ENCODE measurements at regions not wholly inside any gene's neighbourhood (a gene's known extent, or its start where the extent isn't known, plus 50 kb on each side); places are given as distances from the start of the nearest gene placed in this dataset.

DNA sequence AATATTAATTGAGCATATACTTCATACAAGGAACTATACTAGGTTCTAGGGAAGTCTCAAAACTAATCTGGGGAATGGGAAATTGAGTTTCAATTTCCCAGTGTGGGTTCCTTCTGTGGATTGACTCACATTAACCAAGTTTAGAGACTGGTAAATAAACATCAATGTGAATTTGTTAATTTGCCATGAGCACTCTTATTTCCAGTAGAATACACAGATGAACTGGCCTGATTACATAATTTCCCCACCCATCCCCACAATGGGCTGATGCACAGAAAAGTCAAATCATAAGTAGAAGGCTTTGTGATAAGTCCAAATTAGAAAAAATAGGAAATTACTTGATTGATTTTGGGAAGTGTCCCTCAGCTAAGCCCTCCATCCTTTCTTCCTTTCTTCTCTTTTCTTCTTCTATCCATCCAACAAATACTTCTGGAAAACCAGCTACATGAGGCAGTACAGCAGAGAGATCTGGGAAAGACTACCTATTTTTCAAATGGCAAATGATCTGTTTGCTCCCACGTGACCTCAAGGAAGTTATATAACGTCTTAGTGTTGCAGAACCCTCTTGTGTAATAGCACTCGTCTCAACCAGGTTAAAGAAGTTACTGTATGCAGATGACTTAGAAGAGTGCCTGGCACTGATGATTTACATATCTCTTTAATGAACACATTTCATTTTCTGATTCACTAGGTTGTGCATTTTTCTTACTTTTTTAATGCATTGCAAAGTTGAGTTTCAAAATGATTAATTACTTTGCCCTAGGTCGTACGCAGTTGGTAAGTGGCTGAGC lies 312.3 kb downstream of the SV2B start:
- Histone ChIP-seq H3K27ac (ENCODE audit: low read depth, low read length) (no peak overlapping the region), H3K4me3 (replicated peaks in 1 of 2; ENCODE audit: low read depth in 1 of 2, low read length in 2 of 2) (no peak overlapping the region), H2AFZ (ENCODE audit: low read depth, low read length, poor library complexity, severe bottlenecking) (no peak overlapping the region), H4K20me1 (ENCODE audit: insufficient read depth) (no peaks in the 10 kb centered on the region), H3K4me1 (ENCODE audit: control insufficient read depth in 1 of 2, insufficient read depth in 2 of 2, low read length in 2 of 2) (peaks cover 0 to 2% of the 10 kb centered on the region in 2 experiments; a peak in 1 of 4 replicates), H3K27me3 (ENCODE audit: insufficient read depth, low read length) (no peaks in the 10 kb centered on the region), H3K4me2 (ENCODE audit: low read length) (no peak overlapping the region), H3K36me3 (ENCODE audit: control insufficient read depth in 1 of 2, insufficient read depth in 2 of 2, low read length in 2 of 2) (no peaks in the 10 kb centered on the region), H3K9me3 (ENCODE audit: control insufficient read depth in 1 of 2, insufficient read depth in 1 of 2, low read depth in 1 of 2, low read length in 2 of 2) (no peaks in the 10 kb centered on the region), H3K79me2 (ENCODE audit: insufficient read depth, low read length) (no peaks in the 10 kb centered on the region), H3K9ac (ENCODE audit: low read length) (no peak overlapping the region), H3K9me2 (ENCODE audit: insufficient read depth) (no peaks in the 10 kb centered on the region)
- no peak for DNase-seq (ENCODE audit: low read depth, low spot score)
- ChIA-PET CTCF (no interaction called here), POLR2A (no interaction called here), RAD21 (ENCODE audit: low non-redundant PET in 1 of 2, low total read pairs in 2 of 2, uncharacterized antibody in 2 of 2, unreplicated experiment in 2 of 2) (no interaction called here)
- TF ChIP-seq EZH2phosphoT487 (IDR thresholded peaks at IDR 0.05; ENCODE audit: borderline replicate concordance) (no peak), SP1 (IDR thresholded peaks at IDR 0.05; ENCODE audit: low read depth) (no peak), SRF (IDR thresholded peaks at IDR 0.05; ENCODE audit: low read depth) (no peak), EZH2 (IDR thresholded peaks at IDR 0.05) (no peak), POLR2A (IDR thresholded peaks at IDR 0.05; ENCODE audit: borderline replicate concordance, extremely low read depth, insufficient read depth, insufficient read length) (no peak), FOSL1 (IDR thresholded peaks at IDR 0.05; ENCODE audit: low read depth) (no peak), CEBPB (IDR thresholded peaks at IDR 0.05; ENCODE audit: low read depth) (no peak)
- ATAC-seq, result no peak
- intact Hi-C loops (cut with micrococcal nuclease), result no loop called here
- BruUV-seq (replicated peaks), result no TSS peak

DNA sequence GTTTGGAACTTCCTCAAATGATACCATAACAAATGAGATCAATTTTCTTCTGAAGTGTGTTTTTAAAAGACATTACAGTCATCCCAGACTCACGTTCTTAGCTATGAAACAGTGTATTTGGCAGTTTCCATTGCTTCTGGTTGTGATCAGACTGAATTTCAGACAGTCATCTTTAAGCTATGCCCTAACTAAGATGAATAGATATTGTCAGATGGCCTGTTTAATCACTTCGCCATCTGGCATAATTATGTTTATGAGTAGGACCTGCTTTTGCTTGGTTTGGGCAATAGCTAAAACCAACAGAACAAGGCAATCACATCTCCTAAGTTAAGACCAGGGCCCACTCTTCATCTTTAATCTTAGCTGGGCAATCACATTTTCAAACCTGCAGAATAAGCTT lies 313.1 kb downstream of the SV2B start:
- no peak for ATAC-seq
- H3K4me1 ChIP-seq (ENCODE audit: control insufficient read depth in 1 of 2, insufficient read depth in 2 of 2, low read length in 2 of 2), result no peaks in the 10 kb centered on the region
- no peaks in the 10 kb centered on the region for H3K9me2 ChIP-seq (ENCODE audit: insufficient read depth)
- POLR2A ChIA-PET, result no interaction called here
- no peak overlapping the region for H3K9ac ChIP-seq (ENCODE audit: low read length)
- H2AFZ ChIP-seq (ENCODE audit: low read depth, low read length, poor library complexity, severe bottlenecking), result no peak overlapping the region
- no peaks in the 10 kb centered on the region for H3K9me3 ChIP-seq (ENCODE audit: control insufficient read depth in 1 of 2, insufficient read depth in 1 of 2, low read depth in 1 of 2, low read length in 2 of 2)
- no peak for DNase-seq (ENCODE audit: low read depth, low spot score)
- H3K4me2 ChIP-seq (ENCODE audit: low read length), result no peak overlapping the region
- no peak overlapping the region for H3K4me3 ChIP-seq (replicated peaks in 1 of 2; ENCODE audit: low read depth in 1 of 2, low read length in 2 of 2)
- RAD21 ChIA-PET (ENCODE audit: low non-redundant PET in 1 of 2, low total read pairs in 2 of 2, uncharacterized antibody in 2 of 2, unreplicated experiment in 2 of 2), result no interaction called here
- H3K27me3 ChIP-seq (ENCODE audit: insufficient read depth, low read length), result no peaks in the 10 kb centered on the region
- no peaks in the 10 kb centered on the region for H3K79me2 ChIP-seq (ENCODE audit: insufficient read depth, low read length)
- BruUV-seq (replicated peaks), result no TSS peak
- H3K36me3 ChIP-seq (ENCODE audit: control insufficient read depth in 1 of 2, insufficient read depth in 2 of 2, low read length in 2 of 2), result no peaks in the 10 kb centered on the region
- H3K27ac ChIP-seq (ENCODE audit: low read depth, low read length), result no peak overlapping the region
- intact Hi-C loops (cut with micrococcal nuclease), result no loop called here
- H4K20me1 ChIP-seq (ENCODE audit: insufficient read depth), result no peaks in the 10 kb centered on the region
- CTCF ChIA-PET, result no interaction called here
- TF ChIP-seq TCF7L2 (IDR thresholded peaks at IDR 0.05; ENCODE audit: borderline replicate concordance, extremely low read depth, insufficient read depth, insufficient read length) (no peak), FOSL1 (IDR thresholded peaks at IDR 0.05; ENCODE audit: low read depth) (no peak), EZH2phosphoT487 (IDR thresholded peaks at IDR 0.05; ENCODE audit: borderline replicate concordance) (no peak), JUND (IDR thresholded peaks at IDR 0.05) (no peak), RAD21 (IDR thresholded peaks at IDR 0.05; ENCODE audit: low read depth) (no peak), SP1 (IDR thresholded peaks at IDR 0.05; ENCODE audit: low read depth) (no peak), EZH2 (IDR thresholded peaks at IDR 0.05) (no peak), YY1 (IDR thresholded peaks at IDR 0.05; ENCODE audit: extremely low read depth, insufficient replicate concordance, low read depth, low read length) (no peak), CEBPB (IDR thresholded peaks at IDR 0.05; ENCODE audit: low read depth) (no peak), ELF1 (IDR thresholded peaks at IDR 0.05; ENCODE audit: borderline replicate concordance, low read depth) (no peak), POLR2AphosphoS5 (IDR thresholded peaks at IDR 0.05; ENCODE audit: low read depth, low read length) (no peak)
- TF ChIP-seq, protein P1, sequence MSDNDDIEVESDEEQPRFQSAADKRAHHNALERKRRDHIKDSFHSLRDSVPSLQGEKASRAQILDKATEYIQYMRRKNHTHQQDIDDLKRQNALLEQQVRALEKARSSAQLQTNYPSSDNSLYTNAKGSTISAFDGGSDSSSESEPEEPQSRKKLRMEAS (IDR thresholded peaks at IDR 0.05), result no peak
- TF ChIP-seq, protein P2, sequence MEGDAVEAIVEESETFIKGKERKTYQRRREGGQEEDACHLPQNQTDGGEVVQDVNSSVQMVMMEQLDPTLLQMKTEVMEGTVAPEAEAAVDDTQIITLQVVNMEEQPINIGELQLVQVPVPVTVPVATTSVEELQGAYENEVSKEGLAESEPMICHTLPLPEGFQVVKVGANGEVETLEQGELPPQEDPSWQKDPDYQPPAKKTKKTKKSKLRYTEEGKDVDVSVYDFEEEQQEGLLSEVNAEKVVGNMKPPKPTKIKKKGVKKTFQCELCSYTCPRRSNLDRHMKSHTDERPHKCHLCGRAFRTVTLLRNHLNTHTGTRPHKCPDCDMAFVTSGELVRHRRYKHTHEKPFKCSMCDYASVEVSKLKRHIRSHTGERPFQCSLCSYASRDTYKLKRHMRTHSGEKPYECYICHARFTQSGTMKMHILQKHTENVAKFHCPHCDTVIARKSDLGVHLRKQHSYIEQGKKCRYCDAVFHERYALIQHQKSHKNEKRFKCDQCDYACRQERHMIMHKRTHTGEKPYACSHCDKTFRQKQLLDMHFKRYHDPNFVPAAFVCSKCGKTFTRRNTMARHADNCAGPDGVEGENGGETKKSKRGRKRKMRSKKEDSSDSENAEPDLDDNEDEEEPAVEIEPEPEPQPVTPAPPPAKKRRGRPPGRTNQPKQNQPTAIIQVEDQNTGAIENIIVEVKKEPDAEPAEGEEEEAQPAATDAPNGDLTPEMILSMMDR (IDR thresholded peaks at IDR 0.05 in 2 of 3, conservative IDR thresholded peaks at IDR 0.05 in 1 of 3; ENCODE audit: borderline replicate concordance in 1 of 3, insufficient read depth in 1 of 3, low read depth in 2 of 3, low read length in 2 of 3), result no peak
- TF ChIP-seq, protein P3, sequence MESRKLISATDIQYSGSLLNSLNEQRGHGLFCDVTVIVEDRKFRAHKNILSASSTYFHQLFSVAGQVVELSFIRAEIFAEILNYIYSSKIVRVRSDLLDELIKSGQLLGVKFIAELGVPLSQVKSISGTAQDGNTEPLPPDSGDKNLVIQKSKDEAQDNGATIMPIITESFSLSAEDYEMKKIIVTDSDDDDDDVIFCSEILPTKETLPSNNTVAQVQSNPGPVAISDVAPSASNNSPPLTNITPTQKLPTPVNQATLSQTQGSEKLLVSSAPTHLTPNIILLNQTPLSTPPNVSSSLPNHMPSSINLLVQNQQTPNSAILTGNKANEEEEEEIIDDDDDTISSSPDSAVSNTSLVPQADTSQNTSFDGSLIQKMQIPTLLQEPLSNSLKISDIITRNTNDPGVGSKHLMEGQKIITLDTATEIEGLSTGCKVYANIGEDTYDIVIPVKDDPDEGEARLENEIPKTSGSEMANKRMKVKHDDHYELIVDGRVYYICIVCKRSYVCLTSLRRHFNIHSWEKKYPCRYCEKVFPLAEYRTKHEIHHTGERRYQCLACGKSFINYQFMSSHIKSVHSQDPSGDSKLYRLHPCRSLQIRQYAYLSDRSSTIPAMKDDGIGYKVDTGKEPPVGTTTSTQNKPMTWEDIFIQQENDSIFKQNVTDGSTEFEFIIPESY (IDR thresholded peaks at IDR 0.05; ENCODE audit: extremely low read depth, insufficient replicate concordance, low read length), result no peak

Measured in HCT116 (cell line).